Upper lobe of left lung (tissue), 6 donors: ENCODE measurements at regions not wholly inside any gene's neighbourhood (a gene's known extent, or its start where the extent isn't known, plus 50 kb on each side); places are given as distances from the start of the nearest gene placed in this dataset.

Experiments used
- ATAC-seq, 2 donors: fragments of 200-7000 bp; cut with Tn5 transposase; one replicate each; pipeline ENCODE4 v1.9.1; 2022; ENCODE audit warnings: mild to moderate bottlenecking in 2 of 2, moderate library complexity in 2 of 2; ENCODE audit not compliant: low FRiP score in 2 of 2
- DNase-seq, 2 donors: peaks; one replicate each; pipeline ENCODE4 v3.0.0-alpha.2; 2019 to 2020
- H3K27ac ChIP-seq, 4 donors: fragments of 200-600 bp; sonication (generic); one replicate each; pipeline ENCODE4 v1.5.1; 2016 to 2019
- H3K27me3 ChIP-seq, 4 donors: fragments of 200-600 bp; sonication (generic); one replicate each; pipeline ENCODE4 v1.5.1; 2017 to 2019
- H3K36me3 ChIP-seq, 4 donors: fragments of 200-600 bp; sonication (generic); one replicate each; pipeline ENCODE4 v1.5.1; 2016 to 2019
- H3K4me1 ChIP-seq, 4 donors: fragments of 200-600 bp; sonication (generic); one replicate each; pipeline ENCODE4 v1.5.1; 2018 to 2019
- H3K4me3 ChIP-seq, 4 donors: fragments of 200-600 bp; sonication (generic); one replicate each; pipeline ENCODE4 v1.5.1; 2017 to 2019; ENCODE audit warnings: mild to moderate bottlenecking in 2 of 4, moderate library complexity in 1 of 4
- H3K9me3 ChIP-seq, 4 donors: fragments of 200-600 bp; sonication (generic); one replicate each; pipeline ENCODE4 v1.5.1; 2018 to 2019
- CTCF ChIP-seq, 6 experiments: fragments of 450-650 bp in 4 of 6; fragments of 200-600 bp in 2 of 6; sonication (generic) in 2 of 6; IDR thresholded peaks; one replicate each; pipeline ENCODE4 v1.5.1; 2016 to 2019; ENCODE audit warnings: antibody characterized with exemption in 6 of 6
- EP300 ChIP-seq, 4 donors: sonication (generic); formaldehyde crosslinking; IDR thresholded peaks; one replicate each; pipeline ENCODE4 v1.5.1; 2017; ENCODE audit warnings: antibody characterized with exemption in 4 of 4, control low read depth in 2 of 4
- POLR2A ChIP-seq, 4 donors: fragments of 450-650 bp; IDR thresholded peaks; one replicate each; pipeline ENCODE4 v1.5.1; 2016 to 2017; ENCODE audit warnings: antibody characterized with exemption in 4 of 4, mild to moderate bottlenecking in 2 of 4
- POLR2AphosphoS5 ChIP-seq, 2 donors: sonication (generic); formaldehyde crosslinking; IDR thresholded peaks; one replicate each; pipeline ENCODE4 v1.5.1; 2017; ENCODE audit warnings: antibody characterized with exemption in 2 of 2
- WGBS, 2 donors: methylation state at CpG; one replicate each; pipeline ENCODE4 v1.1.5; 2017 to 2018; 5-methylcytosine and 5-hydroxymethylcytosine counted together
- donor health status: DM: no; HTN: no; CAD: no; lungs with moderate emphysema.
- donor health status: DM: no; HTN: yes; CAD: no; lungs with severe emphysema.

- WGBS, 2 donors = 75 to 76% methylated on average over 9 of the region's 9 CpGs
- ATAC-seq = no peak
- no peak overlapping the region for H3K4me3 ChIP-seq
- H3K27me3 ChIP-seq = no peaks in the 10 kb centered on the region
- H3K27ac ChIP-seq = no peak overlapping the region
- no peaks in the 10 kb centered on the region for H3K9me3 ChIP-seq
- no peaks in the 10 kb centered on the region for H3K36me3 ChIP-seq
- no peak for DNase-seq
- no peaks in the 10 kb centered on the region for H3K4me1 ChIP-seq
- TF ChIP-seq POLR2AphosphoS5 (IDR thresholded peaks at IDR 0.05) (no peak), CTCF (IDR thresholded peaks at IDR 0.05) (no peak), EP300 (IDR thresholded peaks at IDR 0.05) (no peak), POLR2A (IDR thresholded peaks at IDR 0.05) (no peak)
Measured at GRCh38 chr4:187212446-187213080, 488.9 kb upstream of the FAT1 start.

GRCh38 chr4:187215438-187215837 is 491.8 kb upstream of the FAT1 start:
- TF ChIP-seq POLR2AphosphoS5 (IDR thresholded peaks at IDR 0.05) = no peak
- TF ChIP-seq CTCF (IDR thresholded peaks at IDR 0.05) = no peak
- no peak for TF ChIP-seq POLR2A (IDR thresholded peaks at IDR 0.05)
- TF ChIP-seq EP300 (IDR thresholded peaks at IDR 0.05) = no peak
- ATAC-seq (no peak), DNase-seq (peak in 1 of 2 donors; percentile 58)
- no peak overlapping the region for H3K4me3 ChIP-seq
- no peaks in the 10 kb centered on the region for H3K4me1 ChIP-seq
- H3K27ac ChIP-seq = no peak overlapping the region
- H3K27me3 ChIP-seq = no peaks in the 10 kb centered on the region
- no peaks in the 10 kb centered on the region for H3K9me3 ChIP-seq
- WGBS, 2 donors = 95 to 97% methylated on average over 17 of the region's 17 CpGs
- H3K36me3 ChIP-seq = no peaks in the 10 kb centered on the region

GRCh38 chr4:187218705-187219245 is 495.1 kb upstream of the FAT1 start:
- ATAC-seq = no peak
- DNase-seq = no peak
- no peaks in the 10 kb centered on the region for H3K36me3 ChIP-seq
- no peak for TF ChIP-seq POLR2A (IDR thresholded peaks at IDR 0.05)
- TF ChIP-seq CTCF (IDR thresholded peaks at IDR 0.05) = no peak
- no peak for TF ChIP-seq EP300 (IDR thresholded peaks at IDR 0.05)
- TF ChIP-seq POLR2AphosphoS5 (IDR thresholded peaks at IDR 0.05) = no peak
- 84 to 88% methylated on average over 20 of the region's 20 CpGs for WGBS, 2 donors
- H3K9me3 ChIP-seq = no peaks in the 10 kb centered on the region
- H3K27me3 ChIP-seq = no peaks in the 10 kb centered on the region
- no peak overlapping the region for H3K27ac ChIP-seq
- no peak overlapping the region for H3K4me3 ChIP-seq
- H3K4me1 ChIP-seq = no peaks in the 10 kb centered on the region

- ATAC-seq (no peak), DNase-seq (peak in 1 of 2 donors; percentile 8)
- H3K4me1 ChIP-seq = no peaks in the 10 kb centered on the region
- WGBS, 2 donors = 49 to 58% methylated on average over 5 of the region's 5 CpGs
- TF ChIP-seq POLR2AphosphoS5 (IDR thresholded peaks at IDR 0.05) = no peak
- TF ChIP-seq POLR2A (IDR thresholded peaks at IDR 0.05) = no peak
- no peak for TF ChIP-seq CTCF (IDR thresholded peaks at IDR 0.05)
- TF ChIP-seq EP300 (IDR thresholded peaks at IDR 0.05) = no peak
- H3K36me3 ChIP-seq = no peaks in the 10 kb centered on the region
- H3K27me3 ChIP-seq = no peaks in the 10 kb centered on the region
- no peaks in the 10 kb centered on the region for H3K9me3 ChIP-seq
- H3K27ac ChIP-seq = no peak overlapping the region
- no peak overlapping the region for H3K4me3 ChIP-seq
Measured at GRCh38 chr4:187224560-187224959, 500.9 kb upstream of the FAT1 start.
